Lower lobe of right lung (tissue), 2 donors: ENCODE measurements at regions not wholly inside any gene's neighbourhood (a gene's known extent, or its start where the extent isn't known, plus 50 kb on each side); places are given as distances from the start of the nearest gene placed in this dataset.
"Not testable (repeated sequence)": the region's sequence is repeated elsewhere in the genome, so short reads cannot be mapped to it uniquely, and the experiment has no call there.

Source experiments
- ATAC-seq, 2 donors: fragments of 200-7000 bp; cut with Tn5 transposase; one replicate each; pipeline ENCODE4 v1.9.1; 2020 to 2022; ENCODE audit warnings: mild to moderate bottlenecking in 2 of 2, moderate library complexity in 2 of 2
- DNase-seq: peaks from one replicate; pipeline ENCODE4 v3.0.0-alpha.2; 2020
- H3K27ac ChIP-seq: fragments of 200-600 bp; one replicate; pipeline ENCODE4 v1.8.0; 2022
- H3K27me3 ChIP-seq: fragments of 200-600 bp; one replicate; pipeline ENCODE4 v1.8.0; 2022; ENCODE audit warnings: low read depth
- H3K36me3 ChIP-seq: fragments of 200-600 bp; one replicate; pipeline ENCODE4 v1.8.0; 2022; ENCODE audit warnings: mild to moderate bottlenecking
- H3K4me1 ChIP-seq: fragments of 200-600 bp; one replicate; pipeline ENCODE4 v1.8.0; 2022
- H3K4me3 ChIP-seq: fragments of 200-600 bp; one replicate; pipeline ENCODE4 v1.8.0; 2022; ENCODE audit warnings: mild to moderate bottlenecking
- H3K9me3 ChIP-seq: fragments of 200-600 bp; one replicate; pipeline ENCODE4 v1.8.0; 2022
- intact Hi-C: fragments of 100-400 bp; cut with DNase I; formaldehyde crosslinking; loops from one replicate; pipeline ENCODE4 v1.11.0; 2022
- TF ChIP-seq, protein P1 (sequence below): fragments of 200-600 bp; IDR thresholded peaks from one replicate; pipeline ENCODE4 v1.8.0; 2022; ENCODE audit warnings: antibody characterized with exemption, mild to moderate bottlenecking
- donor health status: DM: no; HTN: yes; CAD: no; lungs with severe emphysema.

DNA sequence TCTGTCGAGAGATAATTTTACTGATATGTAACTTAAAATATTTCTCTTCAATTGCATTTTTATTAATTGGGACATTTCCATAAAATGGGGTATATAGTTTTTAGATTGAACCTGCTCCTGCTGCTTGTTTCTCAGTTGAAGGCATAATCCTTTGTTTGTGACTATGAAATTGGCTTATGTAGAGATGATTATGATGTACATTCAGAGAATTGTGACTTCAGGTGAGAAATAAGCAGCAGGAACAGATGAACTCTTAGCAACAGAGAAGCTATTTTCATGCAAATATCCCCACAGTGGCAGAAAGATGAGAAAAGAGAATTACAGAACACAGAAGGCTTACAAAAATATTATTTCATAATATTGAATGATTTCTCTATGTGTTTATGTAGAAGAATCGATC is 1499.5 kb upstream of the ADGRL3 start:
- Histone ChIP-seq H3K36me3 (no peaks in the 10 kb centered on the region), H3K4me3 (no peak overlapping the region), H3K4me1 (no peaks in the 10 kb centered on the region), H3K9me3 (no peaks in the 10 kb centered on the region), H3K27ac (no peak overlapping the region), H3K27me3 (no peaks in the 10 kb centered on the region)
- intact Hi-C loops: no loop called here
- TF ChIP-seq, protein P1, sequence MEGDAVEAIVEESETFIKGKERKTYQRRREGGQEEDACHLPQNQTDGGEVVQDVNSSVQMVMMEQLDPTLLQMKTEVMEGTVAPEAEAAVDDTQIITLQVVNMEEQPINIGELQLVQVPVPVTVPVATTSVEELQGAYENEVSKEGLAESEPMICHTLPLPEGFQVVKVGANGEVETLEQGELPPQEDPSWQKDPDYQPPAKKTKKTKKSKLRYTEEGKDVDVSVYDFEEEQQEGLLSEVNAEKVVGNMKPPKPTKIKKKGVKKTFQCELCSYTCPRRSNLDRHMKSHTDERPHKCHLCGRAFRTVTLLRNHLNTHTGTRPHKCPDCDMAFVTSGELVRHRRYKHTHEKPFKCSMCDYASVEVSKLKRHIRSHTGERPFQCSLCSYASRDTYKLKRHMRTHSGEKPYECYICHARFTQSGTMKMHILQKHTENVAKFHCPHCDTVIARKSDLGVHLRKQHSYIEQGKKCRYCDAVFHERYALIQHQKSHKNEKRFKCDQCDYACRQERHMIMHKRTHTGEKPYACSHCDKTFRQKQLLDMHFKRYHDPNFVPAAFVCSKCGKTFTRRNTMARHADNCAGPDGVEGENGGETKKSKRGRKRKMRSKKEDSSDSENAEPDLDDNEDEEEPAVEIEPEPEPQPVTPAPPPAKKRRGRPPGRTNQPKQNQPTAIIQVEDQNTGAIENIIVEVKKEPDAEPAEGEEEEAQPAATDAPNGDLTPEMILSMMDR: no peak
- ATAC-seq: no peak
- DNase-seq: no peak

DNA sequence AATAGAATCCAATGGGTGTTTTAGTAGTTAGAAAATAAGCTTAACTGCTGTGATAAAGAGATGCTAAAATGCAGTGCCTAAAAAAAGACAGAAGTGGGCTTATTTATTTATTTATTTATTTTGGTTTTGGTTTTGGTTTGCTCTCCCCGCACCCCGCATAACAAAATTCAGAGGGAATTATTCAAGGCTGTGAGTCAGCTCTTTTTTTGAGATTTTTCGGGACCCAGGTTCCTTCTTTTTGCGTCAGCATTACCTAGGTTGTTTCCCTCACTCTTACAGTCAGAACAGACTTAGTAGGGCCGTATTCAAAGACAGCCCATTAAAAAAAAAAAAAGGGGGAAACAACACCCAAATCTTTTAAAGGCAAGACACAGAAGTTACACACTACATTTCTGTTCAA is 1495.5 kb upstream of the ADGRL3 start:
- intact Hi-C loops: no loop called here
- Histone ChIP-seq H3K36me3 (no peaks in the 10 kb centered on the region), H3K27me3 (no peaks in the 10 kb centered on the region), H3K9me3 (no peaks in the 10 kb centered on the region), H3K4me3 (no peak overlapping the region), H3K27ac (no peak overlapping the region), H3K4me1 (no peaks in the 10 kb centered on the region)
- DNase-seq: no peak
- no peak for ATAC-seq
- TF ChIP-seq, protein P1: no peak

DNA sequence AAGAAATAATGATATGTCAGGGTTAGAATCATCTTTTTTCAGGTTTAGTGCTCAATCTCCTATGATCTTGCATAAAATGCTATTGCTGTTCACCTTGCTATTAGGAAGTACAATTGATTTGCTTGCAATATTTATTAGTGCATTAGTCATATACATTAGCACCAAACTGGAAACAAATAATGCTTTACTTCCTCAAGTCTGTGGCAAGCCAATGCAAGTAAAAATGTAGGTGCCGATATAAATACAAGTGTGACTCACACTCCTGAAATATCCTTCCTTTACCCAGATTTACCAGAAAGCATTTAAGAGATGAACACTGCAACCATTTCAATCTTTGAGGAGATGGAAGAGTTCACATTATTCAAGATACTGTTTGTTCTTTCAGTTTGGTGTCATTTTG is 1487.7 kb upstream of the ADGRL3 start:
- Histone ChIP-seq H3K27ac (no peak overlapping the region), H3K36me3 (no peaks in the 10 kb centered on the region), H3K9me3 (no peaks in the 10 kb centered on the region), H3K4me1 (no peaks in the 10 kb centered on the region), H3K27me3 (no peaks in the 10 kb centered on the region), H3K4me3 (no peak overlapping the region)
- TF ChIP-seq, protein P1: no peak
- DNase-seq (no peak), ATAC-seq (no peak)
- intact Hi-C loops: no loop called here

DNA sequence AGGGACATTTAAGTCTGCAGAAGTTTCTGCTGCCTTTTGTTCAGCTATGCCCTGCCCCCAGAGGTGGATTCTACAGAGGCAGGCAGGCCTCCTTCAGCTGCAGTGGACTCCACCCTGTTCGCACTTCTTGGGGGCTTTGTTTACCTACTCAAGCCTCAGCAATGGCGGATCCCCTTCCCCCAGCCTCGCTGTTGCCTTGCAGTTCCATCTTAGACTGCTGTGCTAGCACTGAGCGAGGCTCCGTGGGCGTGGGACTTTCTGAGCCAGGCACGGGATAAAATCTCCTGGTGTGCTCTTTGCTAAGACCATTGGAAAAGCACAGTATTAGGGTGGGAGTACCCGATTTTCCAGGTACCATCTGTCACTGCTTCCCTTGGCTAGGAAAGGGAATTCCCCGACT is 1475.8 kb upstream of the ADGRL3 start:
- ATAC-seq, DNase-seq, H3K9me3 ChIP-seq: not testable (repeated sequence)

DNA sequence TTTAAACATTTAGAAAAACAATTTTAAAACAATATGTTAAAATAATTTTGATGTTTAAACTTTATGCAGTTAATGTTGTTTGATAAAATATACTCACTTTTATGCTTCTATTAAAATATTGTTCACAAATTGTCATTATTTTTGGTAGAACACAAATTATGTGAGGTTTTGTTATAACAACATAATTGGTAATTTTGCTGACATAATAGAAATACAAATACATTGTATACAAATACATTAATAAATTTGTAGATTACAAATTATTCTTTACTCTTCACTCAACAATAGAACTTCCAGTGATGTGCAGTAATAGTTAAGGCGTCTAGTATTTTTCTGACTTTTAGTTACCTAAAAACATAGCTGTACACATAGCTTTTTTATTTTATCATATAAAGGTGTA is 1472.4 kb upstream of the ADGRL3 start:
- TF ChIP-seq, protein P1: no peak
- intact Hi-C loops: no loop called here
- Histone ChIP-seq H3K4me1 (no peaks in the 10 kb centered on the region), H3K27me3 (no peaks in the 10 kb centered on the region), H3K9me3 (no peaks in the 10 kb centered on the region), H3K4me3 (no peak overlapping the region), H3K27ac (no peak overlapping the region), H3K36me3 (no peaks in the 10 kb centered on the region)
- DNase-seq (no peak), ATAC-seq (no peak)

More for the DNA sequence above, 1475.8 kb upstream of the ADGRL3 start:
- H3K27ac ChIP-seq, H3K36me3 ChIP-seq, intact Hi-C loops, H3K4me1 ChIP-seq, H3K27me3 ChIP-seq, H3K4me3 ChIP-seq: not testable (repeated sequence)

DNA sequence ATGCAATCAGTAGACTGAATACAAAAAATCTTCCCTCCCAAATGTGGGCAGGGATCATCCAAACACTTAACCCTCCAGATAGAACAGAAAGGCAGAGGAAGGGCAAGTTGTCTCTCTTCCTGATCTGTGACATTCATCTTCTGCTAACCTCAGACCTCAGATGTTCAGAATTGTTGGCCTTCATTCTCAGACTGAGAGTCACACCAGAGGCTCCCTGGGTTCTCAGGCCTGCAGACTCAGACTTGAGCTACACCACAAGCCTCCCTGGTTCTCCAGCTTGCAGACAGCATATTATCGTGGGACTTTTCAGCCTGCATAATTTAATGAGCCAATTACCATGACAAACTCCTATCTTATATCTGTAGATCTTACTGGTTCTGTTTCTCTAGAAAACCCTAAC is 1471.6 kb upstream of the ADGRL3 start:
- Histone ChIP-seq H3K36me3 (no peaks in the 10 kb centered on the region), H3K4me1 (no peaks in the 10 kb centered on the region), H3K9me3 (no peaks in the 10 kb centered on the region), H3K27ac (no peak overlapping the region), H3K27me3 (no peaks in the 10 kb centered on the region), H3K4me3 (no peak overlapping the region)
- DNase-seq (no peak), ATAC-seq (no peak)
- intact Hi-C loops: no loop called here
- TF ChIP-seq, protein P1: no peak
